ENCODE measurements at regions not wholly inside any gene's neighbourhood (a gene's known extent, or its start where the extent isn't known, plus 50 kb on each side); places are given as distances from the start of the nearest gene placed in this dataset.

DNA sequence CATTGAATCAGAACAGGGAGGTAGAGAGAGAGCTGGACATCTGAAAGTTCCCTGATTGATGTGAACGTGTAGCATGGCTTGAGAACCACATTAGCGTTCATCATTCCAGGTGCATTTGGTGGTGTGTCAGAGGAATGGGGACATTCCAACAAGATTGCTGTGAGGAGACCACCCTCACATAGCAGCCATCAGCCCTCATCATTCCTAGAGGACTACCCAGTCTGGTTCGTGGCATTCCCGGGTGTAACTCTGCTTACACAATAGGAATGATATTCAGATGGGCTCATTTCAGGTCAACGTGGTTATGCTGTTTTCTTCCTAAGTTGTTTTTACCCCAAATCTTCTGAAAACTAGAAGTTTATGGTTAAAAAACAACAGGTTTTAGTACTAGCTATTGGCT, 62.2 kb upstream of the KLHL31 start:
- H3K4me1 ChIP-seq (ENCODE audit: control insufficient read depth, insufficient read depth, low read length) = peaks cover 36% of the 10 kb centered on the region
- H3K27me3 ChIP-seq (ENCODE audit: control insufficient read depth, insufficient read depth, low read length) = no peaks in the 10 kb centered on the region
- H3K4me3 ChIP-seq (ENCODE audit: low read depth in 2 of 2, low read length in 2 of 2) = no peak overlapping the region
- H3K27ac ChIP-seq (ENCODE audit: low read length) = no peak overlapping the region; the same call in 1 of the 2 replicates
- intact Hi-C loops (cut with micrococcal nuclease; ENCODE audit: unreplicated experiment) = loop anchor here (1.0 to 2.0 kb wide), 3 partner anchors 179 to 235 kb away; no protein-coding TSS in a partner anchor
- TF ChIP-seq TCF7L2 (IDR thresholded peaks at IDR 0.05; ENCODE audit: low read depth, low read length) = no peak
- no peak for TF ChIP-seq SIN3A (IDR thresholded peaks at IDR 0.05; ENCODE audit: borderline replicate concordance, insufficient read depth, low read depth, low read length)
- TF ChIP-seq, protein P1, sequence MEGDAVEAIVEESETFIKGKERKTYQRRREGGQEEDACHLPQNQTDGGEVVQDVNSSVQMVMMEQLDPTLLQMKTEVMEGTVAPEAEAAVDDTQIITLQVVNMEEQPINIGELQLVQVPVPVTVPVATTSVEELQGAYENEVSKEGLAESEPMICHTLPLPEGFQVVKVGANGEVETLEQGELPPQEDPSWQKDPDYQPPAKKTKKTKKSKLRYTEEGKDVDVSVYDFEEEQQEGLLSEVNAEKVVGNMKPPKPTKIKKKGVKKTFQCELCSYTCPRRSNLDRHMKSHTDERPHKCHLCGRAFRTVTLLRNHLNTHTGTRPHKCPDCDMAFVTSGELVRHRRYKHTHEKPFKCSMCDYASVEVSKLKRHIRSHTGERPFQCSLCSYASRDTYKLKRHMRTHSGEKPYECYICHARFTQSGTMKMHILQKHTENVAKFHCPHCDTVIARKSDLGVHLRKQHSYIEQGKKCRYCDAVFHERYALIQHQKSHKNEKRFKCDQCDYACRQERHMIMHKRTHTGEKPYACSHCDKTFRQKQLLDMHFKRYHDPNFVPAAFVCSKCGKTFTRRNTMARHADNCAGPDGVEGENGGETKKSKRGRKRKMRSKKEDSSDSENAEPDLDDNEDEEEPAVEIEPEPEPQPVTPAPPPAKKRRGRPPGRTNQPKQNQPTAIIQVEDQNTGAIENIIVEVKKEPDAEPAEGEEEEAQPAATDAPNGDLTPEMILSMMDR (IDR thresholded peaks at IDR 0.05) = no peak
- no peak for TF ChIP-seq POLR2AphosphoS5 (IDR thresholded peaks at IDR 0.05; ENCODE audit: low read depth, low read length)
- TF ChIP-seq, protein P2, sequence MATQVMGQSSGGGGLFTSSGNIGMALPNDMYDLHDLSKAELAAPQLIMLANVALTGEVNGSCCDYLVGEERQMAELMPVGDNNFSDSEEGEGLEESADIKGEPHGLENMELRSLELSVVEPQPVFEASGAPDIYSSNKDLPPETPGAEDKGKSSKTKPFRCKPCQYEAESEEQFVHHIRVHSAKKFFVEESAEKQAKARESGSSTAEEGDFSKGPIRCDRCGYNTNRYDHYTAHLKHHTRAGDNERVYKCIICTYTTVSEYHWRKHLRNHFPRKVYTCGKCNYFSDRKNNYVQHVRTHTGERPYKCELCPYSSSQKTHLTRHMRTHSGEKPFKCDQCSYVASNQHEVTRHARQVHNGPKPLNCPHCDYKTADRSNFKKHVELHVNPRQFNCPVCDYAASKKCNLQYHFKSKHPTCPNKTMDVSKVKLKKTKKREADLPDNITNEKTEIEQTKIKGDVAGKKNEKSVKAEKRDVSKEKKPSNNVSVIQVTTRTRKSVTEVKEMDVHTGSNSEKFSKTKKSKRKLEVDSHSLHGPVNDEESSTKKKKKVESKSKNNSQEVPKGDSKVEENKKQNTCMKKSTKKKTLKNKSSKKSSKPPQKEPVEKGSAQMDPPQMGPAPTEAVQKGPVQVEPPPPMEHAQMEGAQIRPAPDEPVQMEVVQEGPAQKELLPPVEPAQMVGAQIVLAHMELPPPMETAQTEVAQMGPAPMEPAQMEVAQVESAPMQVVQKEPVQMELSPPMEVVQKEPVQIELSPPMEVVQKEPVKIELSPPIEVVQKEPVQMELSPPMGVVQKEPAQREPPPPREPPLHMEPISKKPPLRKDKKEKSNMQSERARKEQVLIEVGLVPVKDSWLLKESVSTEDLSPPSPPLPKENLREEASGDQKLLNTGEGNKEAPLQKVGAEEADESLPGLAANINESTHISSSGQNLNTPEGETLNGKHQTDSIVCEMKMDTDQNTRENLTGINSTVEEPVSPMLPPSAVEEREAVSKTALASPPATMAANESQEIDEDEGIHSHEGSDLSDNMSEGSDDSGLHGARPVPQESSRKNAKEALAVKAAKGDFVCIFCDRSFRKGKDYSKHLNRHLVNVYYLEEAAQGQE (IDR thresholded peaks at IDR 0.05; ENCODE audit: insufficient read depth in 1 of 2, low read depth in 2 of 2, low read length in 1 of 2) = no peak
- in situ Hi-C loops (cut with HindIII; ENCODE audit: low pct_unique_long_range_greater_than_20kb, low sequenced_read_pairs) = no loop called here
- DNase-seq (ENCODE audit: low read depth, low spot score) (no peak), ATAC-seq (no peak)
- ChIA-PET CTCF (interaction anchor here (1.6 to 2.3 kb wide), 4 partner anchors 9 to 234 kb away, joined by 5 to 16 read pairs (median 10); no protein-coding TSS in a partner anchor), POLR2A (no interaction called here)
- H3K9me3 ChIP-seq (ENCODE audit: control insufficient read depth, insufficient read depth, low read depth, low read length) = no peaks in the 10 kb centered on the region
- BruUV-seq (replicated peaks) = no TSS peak
- no peaks in the 10 kb centered on the region for H3K36me3 ChIP-seq (ENCODE audit: control insufficient read depth, insufficient read depth, low read length)

DNA sequence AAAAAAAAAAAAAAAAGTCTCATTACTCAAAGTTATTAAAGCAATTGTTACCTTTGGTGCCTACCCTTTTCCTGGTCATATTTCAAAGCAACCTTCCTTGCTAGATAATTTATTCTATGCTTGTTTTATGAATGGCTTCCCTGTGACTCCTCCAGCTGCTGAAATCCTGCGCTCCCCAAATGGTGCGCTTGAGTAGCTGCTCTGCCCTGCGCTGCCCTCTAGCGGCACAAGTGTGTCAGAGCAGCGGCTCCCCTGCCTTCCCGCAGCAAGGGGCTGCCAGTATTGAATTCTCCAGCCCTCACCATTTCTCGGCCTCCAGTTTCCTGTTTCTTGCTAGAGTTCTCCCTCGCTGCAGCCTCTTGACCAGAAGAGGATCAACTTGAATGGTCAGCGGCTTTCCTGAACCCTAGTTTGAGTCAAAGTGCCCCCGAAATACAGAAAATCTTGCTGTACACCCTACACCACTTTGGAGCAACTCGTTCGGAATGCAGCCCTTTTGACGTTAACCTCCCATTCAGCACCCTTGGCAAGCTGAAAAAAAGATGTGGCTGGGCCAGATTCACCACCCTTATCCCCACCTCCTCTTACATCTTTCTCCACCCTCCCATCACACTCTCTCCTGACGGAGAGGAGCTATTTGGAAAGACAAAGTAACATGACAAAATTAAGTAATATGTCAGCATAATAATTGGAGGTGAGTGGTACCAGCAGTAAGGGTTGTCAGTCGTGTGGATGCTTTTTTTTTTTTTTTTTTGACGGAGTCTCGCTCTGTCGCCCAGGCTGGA, 60.4 kb upstream of the KLHL31 start:
- no peak overlapping the region for H3K27ac ChIP-seq (ENCODE audit: low read length)
- BruUV-seq (replicated peaks) = no TSS peak
- H3K27me3 ChIP-seq (ENCODE audit: control insufficient read depth, insufficient read depth, low read length) = no peaks in the 10 kb centered on the region

More for the DNA sequence above, 60.4 kb upstream of the KLHL31 start:
- DNase-seq (ENCODE audit: low read depth, low spot score) = peak; percentile 50
- POLR2A ChIA-PET = no interaction called here
- CTCF ChIA-PET = interaction anchor here (0.7 to 2.1 kb wide), 8 partner anchors 14 to 241 kb away, joined by 3 to 14 read pairs (median 8); no protein-coding TSS in a partner anchor
- intact Hi-C loops (cut with micrococcal nuclease; ENCODE audit: unreplicated experiment) = loop anchor here (2.0 kb wide), 2 partner anchors 177 to 233 kb away; no protein-coding TSS in a partner anchor
- Histone ChIP-seq H3K36me3 (ENCODE audit: control insufficient read depth, insufficient read depth, low read length) (no peaks in the 10 kb centered on the region), H3K9me3 (ENCODE audit: control insufficient read depth, insufficient read depth, low read depth, low read length) (no peaks in the 10 kb centered on the region), H3K4me3 (ENCODE audit: low read depth in 2 of 2, low read length in 2 of 2) (no peak overlapping the region), H3K4me1 (ENCODE audit: control insufficient read depth, insufficient read depth, low read length) (peaks cover 27% of the 10 kb centered on the region)
- in situ Hi-C loops (cut with HindIII; ENCODE audit: low pct_unique_long_range_greater_than_20kb, low sequenced_read_pairs) = no loop called here
- ATAC-seq = peak; percentile 89
- TF ChIP-seq, protein P1 (IDR thresholded peaks at IDR 0.05) = peak; percentile 99
- no peak for TF ChIP-seq SIN3A (IDR thresholded peaks at IDR 0.05; ENCODE audit: borderline replicate concordance, insufficient read depth, low read depth, low read length)
- no peak for TF ChIP-seq TCF7L2 (IDR thresholded peaks at IDR 0.05; ENCODE audit: low read depth, low read length)
- TF ChIP-seq POLR2AphosphoS5 (IDR thresholded peaks at IDR 0.05; ENCODE audit: low read depth, low read length) = no peak
- TF ChIP-seq, protein P2 (IDR thresholded peaks at IDR 0.05; ENCODE audit: insufficient read depth in 1 of 2, low read depth in 2 of 2, low read length in 1 of 2) = 0 out of 4 replicates have a peak, but pooled peaks of 1 of the 2 experiments have one; percentile 36
